NCI-H146 (cell line): ENCODE measurements at regions not wholly inside any gene's neighbourhood (a gene's known extent, or its start where the extent isn't known, plus 50 kb on each side); places are given as distances from the start of the nearest gene placed in this dataset.

ENCODE experiments used
- DNase-seq: peaks from one replicate; lab custom pipeline; 2025; lab: John Stamatoyannopoulos, UW

- no peak for DNase-seq
Measured at GRCh38 chr9:28747351-28747985, 1174.2 kb upstream of the C9orf72 start.

- no peak for DNase-seq
Measured at GRCh38 chr9:28750136-28750535, 1176.9 kb upstream of the C9orf72 start.

GRCh38 chr9:28758341-28758740, 1185.1 kb upstream of the C9orf72 start:
- DNase-seq, result no peak

- no peak for DNase-seq
Measured at GRCh38 chr9:28758971-28759370, 1185.7 kb upstream of the C9orf72 start.

- no peak for DNase-seq
Measured at GRCh38 chr9:28762167-28762566, 1188.9 kb upstream of the C9orf72 start.

GRCh38 chr9:28764532-28764931, 1191.3 kb upstream of the C9orf72 start:
- DNase-seq, result no peak

- no peak for DNase-seq
Measured at GRCh38 chr9:28770226-28770625, 1196.9 kb upstream of the C9orf72 start.

- DNase-seq, result peak; percentile 27
Measured at GRCh38 chr9:28770827-28771226, 1197.5 kb upstream of the C9orf72 start.

- DNase-seq, result peak; percentile 57
Measured at GRCh38 chr9:28774433-28775235, 1201.4 kb upstream of the C9orf72 start.

GRCh38 chr9:28779243-28779642, 1206.0 kb upstream of the C9orf72 start:
- DNase-seq, result peak; percentile 43

- peak; percentile 89 for DNase-seq
Measured at GRCh38 chr9:28781481-28781880, 1208.2 kb upstream of the C9orf72 start.

GRCh38 chr9:28782630-28783029, 1209.3 kb upstream of the C9orf72 start:
- DNase-seq, result peak; percentile 7

- DNase-seq, result no peak
Measured at GRCh38 chr9:28792716-28793115, 1219.4 kb upstream of the C9orf72 start.

GRCh38 chr9:28799876-28800275, 1226.6 kb upstream of the C9orf72 start:
- no peak for DNase-seq

GRCh38 chr9:28801144-28801799, 1228.0 kb upstream of the C9orf72 start:
- no peak for DNase-seq

GRCh38 chr9:28805197-28805596, 1231.9 kb upstream of the C9orf72 start:
- no peak for DNase-seq

- DNase-seq, result peak; percentile 31
Measured at GRCh38 chr9:28808042-28808441, 1234.8 kb upstream of the C9orf72 start.

- DNase-seq, result no peak
Measured at GRCh38 chr9:28810388-28811075, 1237.3 kb upstream of the C9orf72 start.

- DNase-seq, result no peak
Measured at GRCh38 chr9:28820741-28821140, 1247.5 kb upstream of the C9orf72 start.

GRCh38 chr9:28821240-28821639, 1248.0 kb upstream of the C9orf72 start:
- no peak for DNase-seq

GRCh38 chr9:28824432-28824963, 1251.2 kb upstream of the C9orf72 start:
- no peak for DNase-seq

- DNase-seq, result no peak
Measured at GRCh38 chr9:28832168-28832770, 1259.0 kb upstream of the C9orf72 start.
